Neural crest cell (in vitro differentiated cells): ENCODE measurements at regions not wholly inside any gene's neighbourhood (a gene's known extent, or its start where the extent isn't known, plus 50 kb on each side); places are given as distances from the start of the nearest gene placed in this dataset.

Source experiments
- DNase-seq: peaks from one replicate; pipeline ENCODE4 v3.0.0; 2021; ENCODE audit warnings: low read depth, mixed read lengths, low spot score
- H3K27ac Mint-ChIP-seq: one replicate; pipeline ENCODE4 v1.8.0; 2021; ENCODE audit warnings: mild to moderate bottlenecking, mixed read lengths; ENCODE audit not compliant: unreplicated experiment
- H3K27me3 Mint-ChIP-seq: 2 replicates; pipeline ENCODE4 v1.8.0; 2021; ENCODE audit warnings: low read depth, mild to moderate bottlenecking, mixed read lengths
- H3K36me3 Mint-ChIP-seq: 2 replicates; pipeline ENCODE4 v1.8.0; 2021; ENCODE audit warnings: low read depth, mild to moderate bottlenecking, mixed read lengths
- H3K4me1 Mint-ChIP-seq: 2 replicates; pipeline ENCODE4 v1.8.0; 2021; ENCODE audit warnings: mixed read lengths
- H3K4me3 Mint-ChIP-seq: one replicate; pipeline ENCODE4 v1.8.0; 2021; ENCODE audit warnings: mild to moderate bottlenecking, mixed read lengths
- H3K9me3 Mint-ChIP-seq: 2 replicates; pipeline ENCODE4 v1.8.0; 2021; ENCODE audit warnings: mixed read lengths
- CTCF ChIP-seq: fragments of 200-600 bp; sonication (generic); conservative IDR thresholded peaks from 2 replicates; pipeline ENCODE4 v1.5.0; 2021; ENCODE audit warnings: antibody characterized with exemption, mild to moderate bottlenecking

- no peak for DNase-seq
These were observed 77.4 kb downstream of the CYP26A1 start for GRCh38 chr10:93150990-93151547.

GRCh38 chr10:93152136-93152535, 78.4 kb downstream of the CYP26A1 start:
- DNase-seq: no peak

More at GRCh38 chr10:93150990-93151547, 77.4 kb downstream of the CYP26A1 start:
- no peak overlapping the region for H3K27ac Mint-ChIP-seq
- no peaks in the 10 kb centered on the region for H3K4me1 Mint-ChIP-seq
- H3K36me3 Mint-ChIP-seq: no peaks in the 10 kb centered on the region
- TF ChIP-seq CTCF: no peak
- peaks cover 25% of the 10 kb centered on the region for H3K27me3 Mint-ChIP-seq
- H3K4me3 Mint-ChIP-seq: no peak overlapping the region
- peaks cover 5% of the 10 kb centered on the region for H3K9me3 Mint-ChIP-seq

GRCh38 chr10:93154531-93154930, 80.8 kb downstream of the CYP26A1 start:
- TF ChIP-seq CTCF: no peak
- Mint-ChIP-seq H3K36me3 (no peaks in the 10 kb centered on the region), H3K4me1 (no peaks in the 10 kb centered on the region), H3K27me3 (no peaks in the 10 kb centered on the region), H3K27ac (no peak overlapping the region), H3K4me3 (no peak overlapping the region), H3K9me3 (peaks cover 14% of the 10 kb centered on the region)
- no peak for DNase-seq

More at GRCh38 chr10:93152136-93152535, 78.4 kb downstream of the CYP26A1 start:
- H3K27ac Mint-ChIP-seq: no peak overlapping the region
- H3K27me3 Mint-ChIP-seq: peaks cover 18% of the 10 kb centered on the region
- no peaks in the 10 kb centered on the region for H3K36me3 Mint-ChIP-seq
- H3K4me3 Mint-ChIP-seq: no peak overlapping the region
- no peaks in the 10 kb centered on the region for H3K4me1 Mint-ChIP-seq
- TF ChIP-seq CTCF: no peak
- peaks cover 5% of the 10 kb centered on the region for H3K9me3 Mint-ChIP-seq

GRCh38 chr10:93160140-93160539, 86.4 kb downstream of the CYP26A1 start:
- Mint-ChIP-seq H3K27me3 (no peaks in the 10 kb centered on the region), H3K36me3 (no peaks in the 10 kb centered on the region), H3K4me3 (no peak overlapping the region), H3K27ac (no peak overlapping the region), H3K9me3 (peaks cover 11% of the 10 kb centered on the region), H3K4me1 (peaks cover 4% of the 10 kb centered on the region)
- TF ChIP-seq CTCF: no peak
- DNase-seq: no peak

GRCh38 chr10:93160829-93161228, 87.1 kb downstream of the CYP26A1 start:
- Mint-ChIP-seq H3K36me3 (no peaks in the 10 kb centered on the region), H3K27me3 (no peaks in the 10 kb centered on the region), H3K4me1 (peaks cover 4% of the 10 kb centered on the region), H3K27ac (no peak overlapping the region), H3K4me3 (no peak overlapping the region), H3K9me3 (peaks cover 11% of the 10 kb centered on the region)
- no peak for TF ChIP-seq CTCF
- no peak for DNase-seq

GRCh38 chr10:93165367-93165766, 91.7 kb downstream of the CYP26A1 start:
- DNase-seq: no peak
- no peaks in the 10 kb centered on the region for H3K27me3 Mint-ChIP-seq
- H3K4me3 Mint-ChIP-seq: no peak overlapping the region
- H3K27ac Mint-ChIP-seq: no peak overlapping the region
- H3K9me3 Mint-ChIP-seq: peaks cover 8% of the 10 kb centered on the region
- peaks cover 4% of the 10 kb centered on the region for H3K4me1 Mint-ChIP-seq
- peaks cover 4% of the 10 kb centered on the region for H3K36me3 Mint-ChIP-seq
- TF ChIP-seq CTCF: no peak
